Kidney epithelial cell (primary cell): ENCODE measurements at regions not wholly inside any gene's neighbourhood (a gene's known extent, or its start where the extent isn't known, plus 50 kb on each side); places are given as distances from the start of the nearest gene placed in this dataset.
A peak's percentile ranks its signal among the peaks of the same experiment; 100 is the strongest.

Experiments
- DNase-seq: peaks from one replicate; pipeline ENCODE4 v3.0.0-alpha.2; 2010; ENCODE audit warnings: low read depth
- H3K27me3 ChIP-seq: 2 replicates; pipeline ENCODE4 v1.6.0; 2011; ENCODE audit warnings: low read length; ENCODE audit not compliant: control insufficient read depth, insufficient read depth
- H3K36me3 ChIP-seq: 2 replicates; pipeline ENCODE4 v1.5.1; 2011; ENCODE audit warnings: low read length; ENCODE audit not compliant: control insufficient read depth, insufficient read depth
- H3K4me3 ChIP-seq: 2 replicates; pipeline ENCODE4 v1.5.1; 2011; ENCODE audit warnings: low read depth, mild to moderate bottlenecking, control low read depth, low read length
- CTCF ChIP-seq: IDR thresholded peaks from 2 replicates; pipeline ENCODE4 v1.5.1; 2011; ENCODE audit warnings: mild to moderate bottlenecking, moderate library complexity, low read length, control low read depth, inconsistent platforms; ENCODE audit not compliant: insufficient read depth, poor library complexity, severe bottlenecking

DNA sequence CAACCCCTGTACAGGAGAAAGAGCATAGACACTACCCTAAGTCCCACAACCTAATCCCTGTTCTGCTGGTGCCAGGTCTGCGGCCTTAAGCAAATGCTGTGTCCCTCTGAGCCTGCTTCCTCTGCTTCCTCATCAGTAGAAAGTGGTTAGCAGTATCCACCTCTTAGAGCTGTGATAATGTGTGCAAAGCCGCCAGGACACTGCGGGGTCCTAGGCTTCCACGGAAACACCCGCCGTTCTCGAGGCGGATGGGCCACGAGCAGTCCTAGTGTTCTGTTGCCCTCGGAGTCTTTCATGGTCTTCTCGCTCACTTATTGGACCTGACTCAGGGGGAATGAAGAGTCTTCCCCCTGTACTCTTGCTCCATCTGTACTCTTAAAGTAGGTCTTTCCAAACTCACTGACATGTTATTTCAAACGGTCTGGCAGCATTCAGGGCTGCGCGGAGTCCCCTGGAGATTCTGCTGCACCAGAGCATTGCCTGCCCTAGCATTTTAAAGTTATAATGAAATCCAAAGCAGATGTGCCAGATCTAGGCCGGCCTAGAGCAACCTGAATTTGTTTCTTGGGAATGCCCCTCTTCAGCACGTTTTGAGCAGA is 107.2 kb upstream of the ZNF236 start:
- Histone ChIP-seq H3K27me3 (no peaks in the 10 kb centered on the region), H3K36me3 (no peaks in the 10 kb centered on the region), H3K4me3 (no peak overlapping the region)
- DNase-seq: no peak
- TF ChIP-seq CTCF: no peak

DNA sequence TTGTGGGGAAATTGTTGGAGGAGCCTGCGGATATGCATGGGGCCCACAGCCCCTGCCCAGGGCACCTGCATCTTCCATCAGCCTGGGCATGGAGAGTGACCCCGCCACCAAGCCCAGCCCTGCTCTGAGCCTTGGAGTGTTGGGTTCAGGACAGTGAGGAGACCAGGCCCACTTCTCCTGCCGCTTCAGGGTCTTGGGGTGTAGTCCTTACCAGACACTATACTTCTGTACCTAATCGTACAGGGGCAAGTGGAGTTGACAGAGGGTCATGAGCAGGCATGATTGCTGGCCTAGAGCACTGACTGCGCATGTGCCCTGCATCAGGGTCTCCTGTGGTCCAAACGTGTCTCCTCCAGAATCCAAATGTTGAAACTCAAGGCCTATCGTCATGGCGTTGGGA is 108.9 kb upstream of the ZNF236 start:
- TF ChIP-seq CTCF: no peak
- no peak overlapping the region for H3K4me3 ChIP-seq
- H3K27me3 ChIP-seq: no peaks in the 10 kb centered on the region
- H3K36me3 ChIP-seq: no peaks in the 10 kb centered on the region
- no peak for DNase-seq

GRCh38 chr18:76712511-76713140 is 109.7 kb upstream of the ZNF236 start:
- no peaks in the 10 kb centered on the region for H3K36me3 ChIP-seq
- no peak for TF ChIP-seq CTCF
- no peak overlapping the region for H3K4me3 ChIP-seq
- no peaks in the 10 kb centered on the region for H3K27me3 ChIP-seq
- no peak for DNase-seq

DNA sequence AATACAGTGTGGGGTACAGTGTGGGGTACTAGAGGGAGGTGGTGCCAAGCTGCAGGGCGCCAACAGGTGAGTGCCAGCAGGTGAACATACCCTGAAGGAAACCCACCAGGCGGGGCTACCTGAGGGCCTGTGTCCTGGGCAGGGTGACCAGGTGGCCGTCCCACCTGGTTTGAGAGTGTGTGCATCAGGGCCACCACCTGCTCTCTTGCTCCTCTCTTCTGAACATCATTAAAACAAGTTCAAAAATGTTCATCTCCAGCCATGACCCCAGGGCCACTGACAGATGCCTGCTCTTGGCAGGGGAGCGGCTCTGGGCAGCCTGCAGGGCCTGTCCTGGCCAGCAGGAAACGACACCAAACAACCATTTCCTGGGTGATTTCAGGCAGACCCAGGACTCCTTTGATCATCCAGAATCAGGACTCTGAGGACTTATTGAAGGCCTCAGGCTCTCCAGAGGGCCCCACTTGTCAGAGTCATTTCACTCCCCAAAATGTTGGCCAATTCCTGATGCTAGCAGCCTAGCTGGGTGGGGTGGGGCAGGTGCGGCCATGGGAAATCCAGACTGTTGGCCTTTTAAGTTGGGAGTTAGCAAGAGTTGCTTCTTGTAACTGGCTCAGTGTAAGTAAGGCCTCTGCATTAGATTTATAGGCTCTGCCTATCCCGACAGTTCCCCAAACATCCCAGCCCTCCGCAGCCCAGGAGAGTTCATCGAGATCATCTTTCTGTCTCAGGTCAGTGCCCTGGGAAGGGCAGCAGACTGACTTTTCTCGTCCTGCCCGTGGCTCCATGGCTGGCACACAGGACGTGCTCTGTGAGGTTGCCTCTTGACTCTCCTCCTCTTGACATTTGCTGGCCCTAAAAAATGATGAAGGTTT is 111.5 kb upstream of the ZNF236 start:
- no peak for TF ChIP-seq CTCF
- H3K4me3 ChIP-seq: no peak overlapping the region
- no peak for DNase-seq
- H3K27me3 ChIP-seq: no peaks in the 10 kb centered on the region
- no peaks in the 10 kb centered on the region for H3K36me3 ChIP-seq

GRCh38 chr18:76709659-76710645 is 112.4 kb upstream of the ZNF236 start:
- TF ChIP-seq CTCF: peak; percentile 80
- H3K36me3 ChIP-seq: no peaks in the 10 kb centered on the region
- DNase-seq: no peak
- no peak overlapping the region for H3K4me3 ChIP-seq
- no peaks in the 10 kb centered on the region for H3K27me3 ChIP-seq
